ENCODE measurements at regions not wholly inside any gene's neighbourhood (a gene's known extent, or its start where the extent isn't known, plus 50 kb on each side); places are given as distances from the start of the nearest gene placed in this dataset.

- H3K27ac ChIP-seq (ENCODE audit: low read depth), result no peak overlapping the region
- Mint-ChIP-seq H3K27ac (no peak overlapping the region), H3K9me3 (no peaks in the 10 kb centered on the region), H3K4me1 (peaks cover 12% of the 10 kb centered on the region), H3K4me3 (peak overlapping the region; percentile 4; the same call in 1 of the 3 replicates), H3K27me3 (ENCODE audit: insufficient read depth, low read depth, poor library complexity) (peaks cover 6% of the 10 kb centered on the region), H3K36me3 (ENCODE audit: low read depth) (no peaks in the 10 kb centered on the region)
- H3K4me1 ChIP-seq (ENCODE audit: insufficient read depth), result peaks cover 12% of the 10 kb centered on the region
- H2AFZ ChIP-seq, result peak overlapping the region; percentile 95
- H3K4me3 ChIP-seq, result peak overlapping the region; percentile 61
- no peaks in the 10 kb centered on the region for H3F3A ChIP-seq (replicated peaks; ENCODE audit: low read depth)
- H4K20me1 ChIP-seq (replicated peaks; ENCODE audit: insufficient read depth), result no peaks in the 10 kb centered on the region
- no peaks in the 10 kb centered on the region for H3K36me3 ChIP-seq (ENCODE audit: insufficient read depth)
- no peak for DNase-seq (ENCODE audit: low spot score)
- no peaks in the 10 kb centered on the region for H3K79me2 ChIP-seq (replicated peaks; ENCODE audit: insufficient read depth)
- peak overlapping the region; percentile 91 for H3K4me2 ChIP-seq
- H3K27me3 ChIP-seq (ENCODE audit: insufficient read depth), result no peaks in the 10 kb centered on the region
- TF ChIP-seq EZH2phosphoT487 (IDR thresholded peaks at IDR 0.05; ENCODE audit: unreplicated experiment), result no peak
- no peak for TF ChIP-seq ZNF462 (CRISPR knock-in tag; IDR thresholded peaks at IDR 0.05)
- TF ChIP-seq CTCF (conservative IDR thresholded peaks at IDR 0.05; ENCODE audit: low read depth in 2 of 2), result no peak
- no peak for TF ChIP-seq JUNB (IDR thresholded peaks at IDR 0.05; ENCODE audit: unreplicated experiment)
- no peak for TF ChIP-seq CREB1 (CRISPR knock-in tag; IDR thresholded peaks at IDR 0.05; ENCODE audit: low read depth)
- TF ChIP-seq ZNF114 (CRISPR knock-in tag; IDR thresholded peaks at IDR 0.05), result no peak
- ATAC-seq, result no peak
- 0 out of 2 replicates have a peak, but pooled peaks cover 3% of the 10 kb centered on the region for H3K9me2 ChIP-seq (ENCODE audit: insufficient read depth)
Observed at GRCh38 chr20:37598575-37599342, 71.1 kb upstream of the BLCAP start.

All from GM23338 (cell line).